GM12878 (cell line): ENCODE measurements at regions not wholly inside any gene's neighbourhood (a gene's known extent, or its start where the extent isn't known, plus 50 kb on each side); places are given as distances from the start of the nearest gene placed in this dataset.

ENCODE experiments used
- ATAC-seq: fragments of 200-7000 bp; cut with Tn5 transposase; 3 replicates; pipeline ENCODE4 v1.9.1; 2020; ENCODE audit warnings: mild to moderate bottlenecking, moderate library complexity
- BruUV-seq: library from RNA; stranded (reverse); fragments of 400-500 nt; replicated peaks from 2 replicates; lab custom pipeline; 2021; lab: Mats Ljungman, UMichigan
- CTCF ChIA-PET: fragments of 300-600 bp; sonication (Branson Sonifier 250); formaldehyde crosslinking; extraction: SDS; loops from one replicate; lab custom pipeline; 2021; ENCODE audit warnings: inconsistent platforms; lab: Yijun Ruan, JAX
- POLR2A ChIA-PET: fragments of 350-600 bp; formaldehyde crosslinking; extraction: SDS; loops from one replicate; lab custom pipeline; 2021; ENCODE audit warnings: inconsistent platforms; lab: Charles Lee
- RAD21 ChIA-PET: fragments of 300-600 bp; sonication (Branson Sonifier 250); formaldehyde crosslinking; loops from one replicate; lab custom pipeline; 2023; ENCODE audit warnings: antibody characterized with exemption; ENCODE audit not compliant: unreplicated experiment; lab: Charles Lee
- SMC1A ChIA-PET: fragments of 300-600 bp; sonication (Branson Sonifier 250); formaldehyde crosslinking; loops from one replicate; lab custom pipeline; 2023; ENCODE audit not compliant: unreplicated experiment, uncharacterized antibody; lab: Charles Lee
- DNase-seq: peaks from one replicate; pipeline ENCODE4 v3.0.0-alpha.2; 2011; ENCODE audit warnings: low read depth, low spot score
- FAIRE-seq: peaks from 3 replicates; lab custom pipeline; 2011; peaks lifted over from hg19 to GRCh38; lab: Jason Lieb, UNC
- H2AFZ ChIP-seq: 2 replicates; pipeline ENCODE4 v1.6.0; 2011; ENCODE audit warnings: low read depth, low read length, control low read depth; ENCODE audit not compliant: control insufficient read depth
- H3K27ac ChIP-seq: 2 replicates; pipeline ENCODE4 v1.5.1; 2011; ENCODE audit warnings: control low read depth; ENCODE audit not compliant: control insufficient read depth, insufficient read depth
- H3K27me3 ChIP-seq, 2 experiments: replicated peaks in 1 of 2; 2 replicates each; pipeline versions ENCODE4 v1.6.0 to v1.6.1; 2011; ENCODE audit warnings: low read length in 1 of 2; ENCODE audit not compliant: control insufficient read depth in 2 of 2, insufficient read depth in 2 of 2
- H3K36me3 ChIP-seq, 2 experiments: 2 replicates each; pipeline ENCODE4 v1.5.1; 2011; ENCODE audit warnings: low read length in 1 of 2; ENCODE audit not compliant: control insufficient read depth in 2 of 2, insufficient read depth in 2 of 2
- H3K4me1 ChIP-seq: 2 replicates; pipeline ENCODE4 v1.6.1; 2011; ENCODE audit warnings: mild to moderate bottlenecking, low read length, moderate library complexity, mixed read lengths; ENCODE audit not compliant: control insufficient read depth, insufficient read depth
- H3K4me2 ChIP-seq: 2 replicates; pipeline ENCODE4 v1.6.0; 2011; ENCODE audit warnings: control low read depth; ENCODE audit not compliant: control insufficient read depth, insufficient read depth
- H3K4me3 ChIP-seq: fragments of 200-600 bp; sonication (generic); 2 replicates; pipeline ENCODE4 v1.5.1; 2016
- H3K79me2 ChIP-seq: 2 replicates; pipeline ENCODE4 v1.6.0; 2011; ENCODE audit warnings: low read length; ENCODE audit not compliant: control insufficient read depth, insufficient read depth
- H3K9ac ChIP-seq: 2 replicates; pipeline ENCODE4 v1.8.0; 2011; ENCODE audit warnings: low read length, control low read depth, mixed read lengths; ENCODE audit not compliant: control insufficient read depth, insufficient read depth
- H3K9me3 ChIP-seq: replicated peaks from 3 replicates; pipeline ENCODE4 v1.5.1; 2011; ENCODE audit warnings: mild to moderate bottlenecking, low read length; ENCODE audit not compliant: control insufficient read depth, insufficient read depth
- H4K20me1 ChIP-seq: 2 replicates; pipeline ENCODE4 v1.6.0; 2011; ENCODE audit not compliant: control insufficient read depth, insufficient read depth
- BCL11A ChIP-seq: IDR thresholded peaks from 2 replicates; pipeline ENCODE4 v1.6.1; 2011; ENCODE audit warnings: low read depth, low read length
- E2F8 ChIP-seq: fragments of 450-650 bp; IDR thresholded peaks from 2 replicates; pipeline ENCODE4 v1.6.1; 2018; ENCODE audit warnings: mild to moderate bottlenecking, low read depth, moderate library complexity; ENCODE audit not compliant: partially characterized antibody
- GATAD2B ChIP-seq: fragments of 450-650 bp; conservative IDR thresholded peaks from 2 replicates; pipeline ENCODE4 v1.6.1; 2017; ENCODE audit warnings: low read depth, mild to moderate bottlenecking, moderate library complexity
- HCFC1 ChIP-seq: fragments of 150-350 bp; IDR thresholded peaks from 2 replicates; pipeline ENCODE4 v1.6.1; 2014; ENCODE audit warnings: low read length
- KLF5 ChIP-seq: fragments of 450-650 bp; IDR thresholded peaks from 2 replicates; pipeline ENCODE4 v1.6.1; 2014; ENCODE audit warnings: mild to moderate bottlenecking; ENCODE audit not compliant: partially characterized antibody
- MEF2A ChIP-seq: IDR thresholded peaks from 2 replicates; pipeline ENCODE4 v1.6.1; 2011; ENCODE audit warnings: low read depth, mild to moderate bottlenecking, low read length, moderate library complexity; ENCODE audit not compliant: insufficient read depth
- MXI1 ChIP-seq: fragments of 150-350 bp; IDR thresholded peaks from 2 replicates; pipeline ENCODE4 v1.6.1; 2011; ENCODE audit warnings: low read depth, mild to moderate bottlenecking, inconsistent platforms, low read length, improper control_type of control experiment
- NFIC ChIP-seq: IDR thresholded peaks from 2 replicates; pipeline ENCODE4 v1.6.1; 2012; ENCODE audit warnings: low read depth, mild to moderate bottlenecking, inconsistent platforms, low read length, moderate library complexity
- NRF1 ChIP-seq: conservative IDR thresholded peaks from 2 replicates; pipeline ENCODE4 v1.6.1; 2011; ENCODE audit warnings: mild to moderate bottlenecking, low read depth, low read length, improper control_type of control experiment
- RB1 ChIP-seq: fragments of 450-650 bp; formaldehyde crosslinking; IDR thresholded peaks from 2 replicates; pipeline ENCODE4 v1.6.1; 2017; ENCODE audit warnings: mild to moderate bottlenecking, borderline replicate concordance
- SUPT20H ChIP-seq: IDR thresholded peaks from 2 replicates; pipeline ENCODE4 v1.6.1; 2011; ENCODE audit warnings: low read depth, mild to moderate bottlenecking, low read length, moderate library complexity, borderline replicate concordance; ENCODE audit not compliant: control insufficient read depth
- ZNF384 ChIP-seq: IDR thresholded peaks from 2 replicates; pipeline ENCODE4 v1.6.1; 2012; ENCODE audit warnings: low read depth, mild to moderate bottlenecking, low read length, improper control_type of control experiment, borderline replicate concordance
- WGBS: methylation state at CpG from one replicate; pipeline ENCODE4 v1.1.6; 2016; ENCODE audit warnings: low lambda C conversion rate; ENCODE audit not compliant: insufficient replicate concordance, insufficient coverage; ENCODE audit errors: missing lambda C conversion rate; 5-methylcytosine and 5-hydroxymethylcytosine counted together
- in situ Hi-C: fragments of 300-500 bp; cut with MboI; formaldehyde crosslinking; loops from 9 replicates; pipeline ENCODE4 v1.14.3; 2018; ENCODE audit warnings: mixed read lengths
- intact Hi-C: fragments of 100-400 bp; cut with micrococcal nuclease; formaldehyde crosslinking; loops from one replicate; pipeline ENCODE4 v1.14.2; 2022; ENCODE audit not compliant: unreplicated experiment
- TF ChIP-seq, protein P1 (sequence below): fragments of 450-650 bp; IDR thresholded peaks from 2 replicates; pipeline ENCODE4 v1.6.1; 2016; ENCODE audit warnings: mild to moderate bottlenecking, moderate library complexity, borderline replicate concordance

- no peak overlapping the region for H2AFZ ChIP-seq
- DNase-seq (no peak), ATAC-seq (no peak)
- BruUV-seq: no TSS peak
- WGBS: 0% methylated on average over 2 of the region's 3 CpGs
- H4K20me1 ChIP-seq: no peaks in the 10 kb centered on the region
- no peaks in the 10 kb centered on the region for H3K9me3 ChIP-seq
- TF ChIP-seq E2F8: no peak
- no peak for TF ChIP-seq NRF1
- TF ChIP-seq BCL11A: no peak
- no peak for TF ChIP-seq MEF2A
- no peak for TF ChIP-seq KLF5
- no peak for TF ChIP-seq SUPT20H
- TF ChIP-seq RB1: no peak
- TF ChIP-seq HCFC1: no peak
- TF ChIP-seq, protein P1, sequence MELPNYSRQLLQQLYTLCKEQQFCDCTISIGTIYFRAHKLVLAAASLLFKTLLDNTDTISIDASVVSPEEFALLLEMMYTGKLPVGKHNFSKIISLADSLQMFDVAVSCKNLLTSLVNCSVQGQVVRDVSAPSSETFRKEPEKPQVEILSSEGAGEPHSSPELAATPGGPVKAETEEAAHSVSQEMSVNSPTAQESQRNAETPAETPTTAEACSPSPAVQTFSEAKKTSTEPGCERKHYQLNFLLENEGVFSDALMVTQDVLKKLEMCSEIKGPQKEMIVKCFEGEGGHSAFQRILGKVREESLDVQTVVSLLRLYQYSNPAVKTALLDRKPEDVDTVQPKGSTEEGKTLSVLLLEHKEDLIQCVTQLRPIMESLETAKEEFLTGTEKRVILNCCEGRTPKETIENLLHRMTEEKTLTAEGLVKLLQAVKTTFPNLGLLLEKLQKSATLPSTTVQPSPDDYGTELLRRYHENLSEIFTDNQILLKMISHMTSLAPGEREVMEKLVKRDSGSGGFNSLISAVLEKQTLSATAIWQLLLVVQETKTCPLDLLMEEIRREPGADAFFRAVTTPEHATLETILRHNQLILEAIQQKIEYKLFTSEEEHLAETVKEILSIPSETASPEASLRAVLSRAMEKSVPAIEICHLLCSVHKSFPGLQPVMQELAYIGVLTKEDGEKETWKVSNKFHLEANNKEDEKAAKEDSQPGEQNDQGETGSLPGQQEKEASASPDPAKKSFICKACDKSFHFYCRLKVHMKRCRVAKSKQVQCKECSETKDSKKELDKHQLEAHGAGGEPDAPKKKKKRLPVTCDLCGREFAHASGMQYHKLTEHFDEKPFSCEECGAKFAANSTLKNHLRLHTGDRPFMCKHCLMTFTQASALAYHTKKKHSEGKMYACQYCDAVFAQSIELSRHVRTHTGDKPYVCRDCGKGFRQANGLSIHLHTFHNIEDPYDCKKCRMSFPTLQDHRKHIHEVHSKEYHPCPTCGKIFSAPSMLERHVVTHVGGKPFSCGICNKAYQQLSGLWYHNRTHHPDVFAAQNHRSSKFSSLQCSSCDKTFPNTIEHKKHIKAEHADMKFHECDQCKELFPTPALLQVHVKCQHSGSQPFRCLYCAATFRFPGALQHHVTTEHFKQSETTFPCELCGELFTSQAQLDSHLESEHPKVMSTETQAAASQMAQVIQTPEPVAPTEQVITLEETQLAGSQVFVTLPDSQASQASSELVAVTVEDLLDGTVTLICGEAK: no peak
- no peak for TF ChIP-seq MXI1
- no peak for TF ChIP-seq NFIC
- no peak for TF ChIP-seq GATAD2B
- no peak for TF ChIP-seq ZNF384
- TF ChIP-seq, all 136 proteins: peak for 0
- intact Hi-C loops: no loop called here
- Histone ChIP-seq H3K27me3 (no peaks in the 10 kb centered on the region), H3K36me3 (no peaks in the 10 kb centered on the region), H3K4me2 (no peak overlapping the region), H3K4me1 (no peaks in the 10 kb centered on the region), H3K9ac (no peak overlapping the region), H3K27ac (no peak overlapping the region), H3K79me2 (no peaks in the 10 kb centered on the region), H3K4me3 (no peak overlapping the region)
- CTCF ChIA-PET: no interaction called here
- FAIRE-seq: no peak
- RAD21 ChIA-PET: no interaction called here
- SMC1A ChIA-PET: interaction anchor here (0.7 kb wide), 1 partner anchor 401 kb away, joined by 4 read pairs; no protein-coding TSS in a partner anchor
- in situ Hi-C loops: no loop called here
- POLR2A ChIA-PET: no interaction called here
Observed at GRCh38 chr2:117086174-117086942, 728.1 kb upstream of the DDX18 start.
